ENCODE measurements at regions not wholly inside any gene's neighbourhood (a gene's known extent, or its start where the extent isn't known, plus 50 kb on each side); places are given as distances from the start of the nearest gene placed in this dataset.

DNA sequence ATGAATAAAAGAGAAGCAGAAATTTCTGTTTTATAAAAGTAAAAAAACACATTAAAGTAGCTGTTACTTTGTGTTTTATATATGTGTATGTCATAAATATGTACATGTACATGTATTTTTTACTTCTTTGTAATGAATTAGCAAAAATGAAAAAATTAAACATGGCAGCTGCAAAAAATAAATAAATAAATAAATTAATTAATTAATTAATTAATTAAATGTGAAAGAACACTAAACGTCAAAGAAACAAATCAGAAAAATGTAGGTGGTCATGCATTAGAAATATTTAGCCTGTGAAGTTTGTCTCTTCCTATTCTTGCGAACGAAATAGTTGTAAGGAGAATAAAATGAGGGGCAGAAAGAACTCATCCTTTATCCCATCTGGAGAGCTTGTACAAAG is 357.0 kb downstream of the ZIC4 start:
- DNase-seq (ENCODE audit: low read depth, low spot score) (no peak), ATAC-seq (no peak), FAIRE-seq (no peak)
- Histone ChIP-seq H3K4me2 (ENCODE audit: control insufficient read depth, insufficient read depth) (no peak overlapping the region), H3K79me2 (ENCODE audit: control insufficient read depth, insufficient read depth, low read length) (no peaks in the 10 kb centered on the region), H3K9ac (ENCODE audit: control insufficient read depth, insufficient read depth, low read length) (no peak overlapping the region), H3K36me3 (ENCODE audit: control insufficient read depth in 2 of 2, insufficient read depth in 2 of 2, low read length in 1 of 2) (no peaks in the 10 kb centered on the region), H4K20me1 (ENCODE audit: control insufficient read depth, insufficient read depth) (no peaks in the 10 kb centered on the region), H3K27me3 (replicated peaks in 1 of 2; ENCODE audit: control insufficient read depth in 2 of 2, insufficient read depth in 2 of 2, low read length in 1 of 2) (no peaks in the 10 kb centered on the region), H3K27ac (ENCODE audit: control insufficient read depth, insufficient read depth) (no peak overlapping the region), H2AFZ (ENCODE audit: control insufficient read depth, low read depth, low read length) (no peak overlapping the region), H3K9me3 (replicated peaks; ENCODE audit: control insufficient read depth, insufficient read depth, low read length) (no peaks in the 10 kb centered on the region), H3K4me3 (no peak overlapping the region), H3K4me1 (ENCODE audit: control insufficient read depth, insufficient read depth, low read length) (no peaks in the 10 kb centered on the region)
- in situ Hi-C loops (cut with MboI): no loop called here
- RAD21 ChIA-PET (ENCODE audit: unreplicated experiment): no interaction called here
- SMC1A ChIA-PET (ENCODE audit: uncharacterized antibody, unreplicated experiment): no interaction called here
- intact Hi-C loops (cut with micrococcal nuclease; ENCODE audit: unreplicated experiment): loop anchor here (5.0 kb wide), 1 partner anchor 1017 kb away; no protein-coding TSS in a partner anchor
- POLR2A ChIA-PET: no interaction called here
- 33% methylated on average over 3 of the region's 3 CpGs for WGBS (ENCODE audit: insufficient coverage, insufficient replicate concordance, low lambda C conversion rate, missing lambda C conversion rate)
- no TSS peak for BruUV-seq (replicated peaks)
- CTCF ChIA-PET: no interaction called here
- TF ChIP-seq, protein P1, sequence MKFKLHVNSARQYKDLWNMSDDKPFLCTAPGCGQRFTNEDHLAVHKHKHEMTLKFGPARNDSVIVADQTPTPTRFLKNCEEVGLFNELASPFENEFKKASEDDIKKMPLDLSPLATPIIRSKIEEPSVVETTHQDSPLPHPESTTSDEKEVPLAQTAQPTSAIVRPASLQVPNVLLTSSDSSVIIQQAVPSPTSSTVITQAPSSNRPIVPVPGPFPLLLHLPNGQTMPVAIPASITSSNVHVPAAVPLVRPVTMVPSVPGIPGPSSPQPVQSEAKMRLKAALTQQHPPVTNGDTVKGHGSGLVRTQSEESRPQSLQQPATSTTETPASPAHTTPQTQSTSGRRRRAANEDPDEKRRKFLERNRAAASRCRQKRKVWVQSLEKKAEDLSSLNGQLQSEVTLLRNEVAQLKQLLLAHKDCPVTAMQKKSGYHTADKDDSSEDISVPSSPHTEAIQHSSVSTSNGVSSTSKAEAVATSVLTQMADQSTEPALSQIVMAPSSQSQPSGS (IDR thresholded peaks at IDR 0.05; ENCODE audit: low read length): no peak
- TF ChIP-seq BMI1 (IDR thresholded peaks at IDR 0.05; ENCODE audit: borderline replicate concordance) (no peak), PAX5 (IDR thresholded peaks at IDR 0.05; ENCODE audit: borderline replicate concordance, low read depth, low read length) (no peak), CHD2 (IDR thresholded peaks at IDR 0.05; ENCODE audit: borderline replicate concordance, low read depth, low read length) (no peak), GATAD2B (conservative IDR thresholded peaks at IDR 0.05; ENCODE audit: low read depth) (no peak), YY1 (IDR thresholded peaks at IDR 0.05; ENCODE audit: low read depth, low read length) (no peak), SKIL (IDR thresholded peaks at IDR 0.05; ENCODE audit: low read depth, poor library complexity, severe bottlenecking) (no peak), EZH2 (IDR thresholded peaks at IDR 0.05; ENCODE audit: borderline replicate concordance, control insufficient read depth, low read depth, low read length) (no peak), MLLT1 (IDR thresholded peaks at IDR 0.05) (no peak), KAT2A (conservative IDR thresholded peaks at IDR 0.05; ENCODE audit: control insufficient read depth, low read depth, low read length) (no peak), YBX1 (IDR thresholded peaks at IDR 0.05) (no peak), RUNX3 (IDR thresholded peaks at IDR 0.05; ENCODE audit: low read length) (no peak), ATF7 (IDR thresholded peaks at IDR 0.05; ENCODE audit: low read depth) (no peak)
- TF ChIP-seq, protein P2, sequence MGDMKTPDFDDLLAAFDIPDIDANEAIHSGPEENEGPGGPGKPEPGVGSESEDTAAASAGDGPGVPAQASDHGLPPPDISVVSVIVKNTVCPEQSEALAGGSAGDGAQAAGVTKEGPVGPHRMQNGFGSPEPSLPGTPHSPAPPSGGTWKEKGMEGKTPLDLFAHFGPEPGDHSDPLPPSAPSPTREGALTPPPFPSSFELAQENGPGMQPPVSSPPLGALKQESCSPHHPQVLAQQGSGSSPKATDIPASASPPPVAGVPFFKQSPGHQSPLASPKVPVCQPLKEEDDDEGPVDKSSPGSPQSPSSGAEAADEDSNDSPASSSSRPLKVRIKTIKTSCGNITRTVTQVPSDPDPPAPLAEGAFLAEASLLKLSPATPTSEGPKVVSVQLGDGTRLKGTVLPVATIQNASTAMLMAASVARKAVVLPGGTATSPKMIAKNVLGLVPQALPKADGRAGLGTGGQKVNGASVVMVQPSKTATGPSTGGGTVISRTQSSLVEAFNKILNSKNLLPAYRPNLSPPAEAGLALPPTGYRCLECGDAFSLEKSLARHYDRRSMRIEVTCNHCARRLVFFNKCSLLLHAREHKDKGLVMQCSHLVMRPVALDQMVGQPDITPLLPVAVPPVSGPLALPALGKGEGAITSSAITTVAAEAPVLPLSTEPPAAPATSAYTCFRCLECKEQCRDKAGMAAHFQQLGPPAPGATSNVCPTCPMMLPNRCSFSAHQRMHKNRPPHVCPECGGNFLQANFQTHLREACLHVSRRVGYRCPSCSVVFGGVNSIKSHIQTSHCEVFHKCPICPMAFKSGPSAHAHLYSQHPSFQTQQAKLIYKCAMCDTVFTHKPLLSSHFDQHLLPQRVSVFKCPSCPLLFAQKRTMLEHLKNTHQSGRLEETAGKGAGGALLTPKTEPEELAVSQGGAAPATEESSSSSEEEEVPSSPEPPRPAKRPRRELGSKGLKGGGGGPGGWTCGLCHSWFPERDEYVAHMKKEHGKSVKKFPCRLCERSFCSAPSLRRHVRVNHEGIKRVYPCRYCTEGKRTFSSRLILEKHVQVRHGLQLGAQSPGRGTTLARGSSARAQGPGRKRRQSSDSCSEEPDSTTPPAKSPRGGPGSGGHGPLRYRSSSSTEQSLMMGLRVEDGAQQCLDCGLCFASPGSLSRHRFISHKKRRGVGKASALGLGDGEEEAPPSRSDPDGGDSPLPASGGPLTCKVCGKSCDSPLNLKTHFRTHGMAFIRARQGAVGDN (IDR thresholded peaks at IDR 0.05): no peak
- TF ChIP-seq, protein P3, sequence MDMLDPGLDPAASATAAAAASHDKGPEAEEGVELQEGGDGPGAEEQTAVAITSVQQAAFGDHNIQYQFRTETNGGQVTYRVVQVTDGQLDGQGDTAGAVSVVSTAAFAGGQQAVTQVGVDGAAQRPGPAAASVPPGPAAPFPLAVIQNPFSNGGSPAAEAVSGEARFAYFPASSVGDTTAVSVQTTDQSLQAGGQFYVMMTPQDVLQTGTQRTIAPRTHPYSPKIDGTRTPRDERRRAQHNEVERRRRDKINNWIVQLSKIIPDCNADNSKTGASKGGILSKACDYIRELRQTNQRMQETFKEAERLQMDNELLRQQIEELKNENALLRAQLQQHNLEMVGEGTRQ (IDR thresholded peaks at IDR 0.05; ENCODE audit: borderline replicate concordance, low read depth, low read length): no peak
